ENCODE measurements at regions not wholly inside any gene's neighbourhood (a gene's known extent, or its start where the extent isn't known, plus 50 kb on each side); places are given as distances from the start of the nearest gene placed in this dataset.

- TF ChIP-seq CTCF (IDR thresholded peaks at IDR 0.05) (no peak), POLR2A (IDR thresholded peaks at IDR 0.05) (no peak), POLR2AphosphoS5 (IDR thresholded peaks at IDR 0.05) (no peak)
These were observed 58.0 kb upstream of the ZBTB7C start for GRCh38 chr18:48467231-48467630.

All from breast epithelium (tissue), 3 donors.